PC-9 (cell line): ENCODE measurements at regions not wholly inside any gene's neighbourhood (a gene's known extent, or its start where the extent isn't known, plus 50 kb on each side); places are given as distances from the start of the nearest gene placed in this dataset.

ENCODE experiments used
- BruUV-seq: library from RNA; stranded (reverse); fragments of 400-500 nt; replicated peaks from 2 replicates; lab custom pipeline; 2021; lab: Mats Ljungman, UMichigan
- CTCF ChIA-PET: fragments of 300-600 bp; sonication (Branson Sonifier 250); formaldehyde crosslinking; loops from one replicate; lab custom pipeline; 2022; ENCODE audit warnings: antibody characterized with exemption; lab: Charles Lee
- POLR2A ChIA-PET: fragments of 300-600 bp; sonication (Branson Sonifier 250); formaldehyde crosslinking; loops from one replicate; lab custom pipeline; 2022; ENCODE audit warnings: antibody characterized with exemption; ENCODE audit not compliant: unreplicated experiment; lab: Charles Lee
- DNase-seq, 2 experiments: peaks; one replicate each; pipeline versions ENCODE4 v3.0.0 to v3.0.0-alpha.2; 2015 to 2022; ENCODE audit warnings: mixed read lengths in 1 of 2
- H2AFZ ChIP-seq: fragments of 200-600 bp; sonication (generic); 2 replicates; pipeline ENCODE4 v1.8.1; 2017; ENCODE audit warnings: antibody characterized with exemption
- H3F3A ChIP-seq: fragments of 200-600 bp; sonication (generic); 2 replicates; pipeline ENCODE4 v1.8.1; 2017; ENCODE audit warnings: antibody characterized with exemption, mild to moderate bottlenecking, low read depth; ENCODE audit not compliant: insufficient read depth
- H3K27ac ChIP-seq: fragments of 200-600 bp; sonication (generic); 2 replicates; pipeline ENCODE4 v1.6.1; 2016; ENCODE audit warnings: mixed run types
- H3K27me3 ChIP-seq: fragments of 200-600 bp; sonication (generic); 2 replicates; pipeline ENCODE4 v1.6.1; 2016; ENCODE audit warnings: low read depth, mixed run types; ENCODE audit not compliant: insufficient read depth
- H3K36me3 ChIP-seq: fragments of 200-600 bp; sonication (generic); 2 replicates; pipeline ENCODE4 v1.6.1; 2016; ENCODE audit warnings: low read depth, mixed run types
- H3K4me1 ChIP-seq: fragments of 200-600 bp; sonication (generic); replicated peaks from 2 replicates; pipeline ENCODE4 v1.6.1; 2016; ENCODE audit warnings: mixed run types; ENCODE audit not compliant: insufficient read depth
- H3K4me2 ChIP-seq: fragments of 200-600 bp; sonication (generic); 2 replicates; pipeline ENCODE4 v1.6.1; 2017; ENCODE audit warnings: mixed run types
- H3K4me3 ChIP-seq: fragments of 200-600 bp; sonication (generic); 2 replicates; pipeline ENCODE4 v1.6.1; 2016; ENCODE audit warnings: mixed run types
- H3K79me2 ChIP-seq: fragments of 200-600 bp; sonication (generic); 2 replicates; pipeline ENCODE4 v1.6.1; 2017; ENCODE audit warnings: low read depth, mixed run types
- H3K9me2 ChIP-seq: fragments of 200-600 bp; sonication (generic); 2 replicates; pipeline ENCODE4 v1.8.1; 2017; ENCODE audit warnings: mild to moderate bottlenecking; ENCODE audit not compliant: insufficient read depth
- H3K9me3 ChIP-seq: fragments of 200-600 bp; sonication (generic); 2 replicates; pipeline ENCODE4 v1.8.1; 2016; ENCODE audit warnings: low read depth; ENCODE audit not compliant: insufficient read depth
- H4K20me1 ChIP-seq: fragments of 200-600 bp; sonication (generic); 2 replicates; pipeline ENCODE4 v1.8.1; 2017; ENCODE audit not compliant: insufficient read depth
- CTCF ChIP-seq: fragments of 200-600 bp; sonication (generic); conservative IDR thresholded peaks from 2 replicates; pipeline ENCODE4 v1.6.1; 2017; ENCODE audit warnings: mixed run types, antibody characterized with exemption, mild to moderate bottlenecking, moderate library complexity
- EZH2 ChIP-seq: fragments of 200-600 bp; sonication (generic); IDR thresholded peaks from 2 replicates; pipeline ENCODE4 v1.8.0; 2017; ENCODE audit warnings: antibody characterized with exemption, low read depth
- intact Hi-C: fragments of 100-400 bp; cut with micrococcal nuclease; formaldehyde crosslinking; loops from one replicate; pipeline ENCODE4 v1.10.0; 2022; ENCODE audit not compliant: unreplicated experiment

DNA sequence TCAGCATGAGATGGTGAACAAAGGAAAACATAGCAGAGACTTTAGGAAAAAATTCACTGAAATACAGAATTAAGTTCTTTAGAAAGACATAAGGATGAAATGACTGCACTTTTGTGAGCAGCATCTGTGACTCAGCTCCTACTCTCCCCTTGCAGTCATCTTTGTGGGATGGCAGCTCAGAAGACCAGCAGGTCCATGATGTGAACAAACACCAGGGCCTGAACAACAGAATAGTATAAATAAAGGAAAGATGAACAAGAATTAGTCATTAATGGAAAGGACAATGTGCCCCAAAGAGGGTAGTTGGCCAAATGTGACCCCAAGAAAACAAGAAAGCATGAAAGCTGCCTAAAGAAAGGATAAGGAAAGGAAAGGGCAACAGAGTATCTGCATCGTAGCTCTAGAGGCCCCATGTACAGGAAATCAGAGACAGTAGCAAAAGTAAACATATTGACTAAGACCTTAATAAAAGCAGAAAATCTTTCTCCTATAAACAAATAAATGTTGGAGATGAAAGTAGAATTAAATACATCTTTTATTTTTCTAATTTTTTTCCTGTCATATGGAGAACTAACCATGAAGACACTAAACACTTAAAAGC is 318.0 kb downstream of the ZEB2 start:
- Histone ChIP-seq H3K9me2 (no peaks in the 10 kb centered on the region), H3K9me3 (no peaks in the 10 kb centered on the region; the same call in 1 of the 2 replicates), H3K4me2 (no peak overlapping the region), H3K36me3 (no peaks in the 10 kb centered on the region), H3K79me2 (no peaks in the 10 kb centered on the region), H3K27ac (no peak overlapping the region), H3K4me1 (peaks cover 8% of the 10 kb centered on the region), H2AFZ (no peak overlapping the region), H3K27me3 (no peaks in the 10 kb centered on the region), H3K4me3 (no peak overlapping the region), H4K20me1 (no peaks in the 10 kb centered on the region), H3F3A (no peaks in the 10 kb centered on the region)
- DNase-seq, result no peak
- intact Hi-C loops, result no loop called here
- TF ChIP-seq CTCF, result no peak
- TF ChIP-seq EZH2, result no peak
- ChIA-PET POLR2A (no interaction called here), CTCF (no interaction called here)
- no TSS peak for BruUV-seq

DNA sequence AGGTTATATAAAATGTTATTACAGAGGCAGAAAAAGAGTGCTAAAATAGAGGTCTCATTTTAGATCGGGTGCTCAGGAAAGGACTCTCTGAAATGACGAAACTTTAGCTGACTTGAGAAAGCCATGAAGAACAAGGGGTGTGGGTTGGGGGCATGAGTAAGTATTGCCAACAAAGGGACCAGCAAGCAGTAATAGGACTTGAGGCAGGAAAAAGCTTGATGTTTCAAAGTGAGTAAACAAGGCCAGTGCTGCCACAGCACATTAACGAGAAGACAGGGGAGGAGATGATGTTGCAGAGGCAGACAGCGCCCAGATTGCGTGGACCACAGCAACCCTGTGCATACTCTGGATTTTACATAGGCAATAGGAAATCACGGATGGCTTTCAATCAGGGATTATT is 318.8 kb downstream of the ZEB2 start:
- Histone ChIP-seq H3F3A (no peaks in the 10 kb centered on the region), H3K27ac (no peak overlapping the region), H3K27me3 (no peaks in the 10 kb centered on the region), H3K36me3 (no peaks in the 10 kb centered on the region), H3K4me3 (no peak overlapping the region), H3K4me1 (peaks cover 8% of the 10 kb centered on the region), H3K4me2 (no peak overlapping the region), H4K20me1 (no peaks in the 10 kb centered on the region), H3K9me3 (no peaks in the 10 kb centered on the region; the same call in 1 of the 2 replicates), H3K9me2 (no peaks in the 10 kb centered on the region), H3K79me2 (no peaks in the 10 kb centered on the region), H2AFZ (no peak overlapping the region)
- no TSS peak for BruUV-seq
- DNase-seq, result no peak
- ChIA-PET CTCF (no interaction called here), POLR2A (no interaction called here)
- TF ChIP-seq EZH2 (no peak), CTCF (no peak)
- intact Hi-C loops, result no loop called here

GRCh38 chr2:144198116-144198515 is 321.8 kb downstream of the ZEB2 start:
- peak in 1 of 2 experiments; percentile 59 for DNase-seq
- Histone ChIP-seq H2AFZ (0 out of 2 replicates have a peak overlapping the region, but pooled peaks have one; percentile 39), H3K27me3 (no peaks in the 10 kb centered on the region), H4K20me1 (no peaks in the 10 kb centered on the region), H3K4me1 (peaks cover 8% of the 10 kb centered on the region), H3K36me3 (no peaks in the 10 kb centered on the region), H3K4me2 (no peak overlapping the region), H3K9me2 (no peaks in the 10 kb centered on the region), H3F3A (no peaks in the 10 kb centered on the region), H3K4me3 (no peak overlapping the region), H3K79me2 (no peaks in the 10 kb centered on the region), H3K27ac (no peak overlapping the region), H3K9me3 (no peaks in the 10 kb centered on the region; the same call in 1 of the 2 replicates)
- intact Hi-C loops, result no loop called here
- ChIA-PET POLR2A (no interaction called here), CTCF (no interaction called here)
- TF ChIP-seq EZH2 (no peak), CTCF (no peak)
- BruUV-seq, result no TSS peak
